Astrocyte (in vitro differentiated cells and primary cell): ENCODE measurements at regions not wholly inside any gene's neighbourhood (a gene's known extent, or its start where the extent isn't known, plus 50 kb on each side); places are given as distances from the start of the nearest gene placed in this dataset.

Experiments
- EZH2 ChIP-seq: IDR thresholded peaks from 2 replicates; pipeline ENCODE4 v1.6.1; 2012; ENCODE audit warnings: mild to moderate bottlenecking, low read length, inconsistent platforms; ENCODE audit not compliant: insufficient read depth
- TF ChIP-seq, protein P1 (sequence below): IDR thresholded peaks from 2 replicates; pipeline ENCODE4 v1.5.1; 2011; ENCODE audit warnings: low read depth, mild to moderate bottlenecking, inconsistent platforms, low read length, moderate library complexity; ENCODE audit not compliant: insufficient read depth

DNA sequence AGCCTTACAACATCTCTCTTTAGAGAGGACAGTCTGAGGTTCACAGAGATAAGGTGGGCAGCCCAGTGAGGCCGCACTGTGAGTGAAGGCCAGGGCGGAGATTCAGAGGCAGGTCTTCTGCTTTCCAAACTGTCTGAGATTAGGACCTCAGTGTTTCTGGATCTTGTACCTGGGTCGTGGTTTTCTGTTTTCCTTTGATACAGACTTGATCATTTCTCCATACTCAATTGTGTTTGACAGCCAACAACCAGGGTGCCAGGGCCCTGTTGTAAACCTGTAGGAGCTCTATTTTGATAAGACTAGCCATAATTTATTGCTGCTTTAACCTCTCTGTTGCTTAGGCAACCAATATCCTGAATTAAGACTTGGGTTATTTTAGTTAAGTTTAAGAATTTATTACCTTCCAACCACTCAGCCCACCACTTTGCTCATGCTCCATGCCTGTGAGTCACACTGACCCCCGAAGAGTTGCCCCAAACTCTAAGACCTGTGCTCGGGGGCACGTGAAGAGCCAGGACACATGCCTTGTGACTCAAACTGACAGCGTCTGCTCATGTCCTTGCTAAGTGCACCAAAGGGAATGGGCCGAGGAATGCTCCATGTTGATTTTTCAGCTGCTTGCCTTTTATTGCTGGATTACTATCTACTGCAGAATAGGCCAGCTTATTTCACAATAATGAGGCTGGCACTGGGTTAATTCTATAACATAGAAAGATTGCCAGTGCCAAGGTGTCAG is 248.6 kb downstream of the BCL2 start:
- TF ChIP-seq, protein P1, sequence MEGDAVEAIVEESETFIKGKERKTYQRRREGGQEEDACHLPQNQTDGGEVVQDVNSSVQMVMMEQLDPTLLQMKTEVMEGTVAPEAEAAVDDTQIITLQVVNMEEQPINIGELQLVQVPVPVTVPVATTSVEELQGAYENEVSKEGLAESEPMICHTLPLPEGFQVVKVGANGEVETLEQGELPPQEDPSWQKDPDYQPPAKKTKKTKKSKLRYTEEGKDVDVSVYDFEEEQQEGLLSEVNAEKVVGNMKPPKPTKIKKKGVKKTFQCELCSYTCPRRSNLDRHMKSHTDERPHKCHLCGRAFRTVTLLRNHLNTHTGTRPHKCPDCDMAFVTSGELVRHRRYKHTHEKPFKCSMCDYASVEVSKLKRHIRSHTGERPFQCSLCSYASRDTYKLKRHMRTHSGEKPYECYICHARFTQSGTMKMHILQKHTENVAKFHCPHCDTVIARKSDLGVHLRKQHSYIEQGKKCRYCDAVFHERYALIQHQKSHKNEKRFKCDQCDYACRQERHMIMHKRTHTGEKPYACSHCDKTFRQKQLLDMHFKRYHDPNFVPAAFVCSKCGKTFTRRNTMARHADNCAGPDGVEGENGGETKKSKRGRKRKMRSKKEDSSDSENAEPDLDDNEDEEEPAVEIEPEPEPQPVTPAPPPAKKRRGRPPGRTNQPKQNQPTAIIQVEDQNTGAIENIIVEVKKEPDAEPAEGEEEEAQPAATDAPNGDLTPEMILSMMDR, result no peak
- TF ChIP-seq EZH2, result no peak
